ENCODE measurements at regions not wholly inside any gene's neighbourhood (a gene's known extent, or its start where the extent isn't known, plus 50 kb on each side); places are given as distances from the start of the nearest gene placed in this dataset.

DNA sequence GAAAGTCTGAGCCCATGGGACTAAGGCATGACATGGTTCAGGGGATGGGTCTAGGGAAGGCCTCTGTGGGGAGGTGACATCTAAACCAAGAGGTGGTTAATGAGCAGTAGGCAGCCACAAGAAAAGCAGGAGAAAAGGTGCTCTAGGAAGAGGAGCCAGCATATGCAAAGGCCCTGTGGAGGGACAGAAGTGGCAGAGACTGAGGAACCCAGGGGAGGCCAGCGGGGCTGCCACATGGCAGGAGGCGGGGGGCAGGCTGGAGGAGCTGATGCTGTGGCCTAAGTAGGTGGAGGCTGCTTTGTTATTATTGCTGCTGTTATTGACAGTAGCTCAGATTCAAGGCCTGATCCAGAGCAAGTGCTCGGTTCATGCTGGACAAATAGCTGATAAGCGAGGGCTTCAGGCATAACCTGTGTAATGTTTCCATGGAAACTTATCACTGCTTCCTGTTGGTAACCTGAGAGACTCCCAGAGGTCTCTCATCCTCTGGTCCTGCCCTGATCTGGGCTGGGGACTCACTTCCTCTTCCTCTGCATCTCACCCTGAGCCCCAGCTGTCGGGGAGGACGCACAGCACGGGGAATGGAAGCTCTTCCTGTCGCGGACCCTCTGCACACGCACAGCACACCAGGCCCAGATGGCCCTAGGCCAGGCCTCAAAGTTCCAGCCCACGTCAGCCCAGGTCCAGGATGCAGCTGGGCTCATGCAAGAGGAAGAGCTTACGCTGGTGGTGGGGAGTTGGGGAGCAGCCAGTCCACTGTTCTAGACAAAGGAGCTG, 75.2 kb upstream of the TP53I11 start:
- Histone ChIP-seq H3K27me3 (ENCODE audit: control insufficient read depth in 2 of 2, insufficient read depth in 2 of 2, low read length in 2 of 2) (no peaks in the 10 kb centered on the region), H3K9me3 (ENCODE audit: control insufficient read depth in 2 of 3, low read length in 3 of 3) (no peaks in the 10 kb centered on the region), H3K4me1 (ENCODE audit: control insufficient read depth in 2 of 2, insufficient read depth in 2 of 2, low read length in 2 of 2) (peaks cover 0 to 10% of the 10 kb centered on the region in 2 donors), H3K27ac (ENCODE audit: low read depth, low read length) (no peak overlapping the region), H3K4me3 (ENCODE audit: low read length) (no peak overlapping the region), H3K36me3 (ENCODE audit: control insufficient read depth in 2 of 3, insufficient read depth in 3 of 3, low read length in 3 of 3) (no peaks in the 10 kb centered on the region)
- H3K9me3 Mint-ChIP-seq = peaks cover 0 to 1% (median 0%) of the 10 kb centered on the region in 11 donors
- intact Hi-C loops (cut with micrococcal nuclease) = no loop called here
- H3K4me3 Mint-ChIP-seq = peak overlapping the region in 4 of 10 donors; percentile 20 to 63 (median 46)
- ATAC-seq (peak; percentile 69), DNase-seq (peak in 6 of 9 donors; percentile 5 to 41 (median 30))
- ChIA-PET POLR2A (interaction anchor here (0.6 to 0.8 kb wide), 2 partner anchors 13 to 28 kb away, joined by 3 read pairs; no protein-coding TSS in a partner anchor), CTCF (no interaction called here)
- peak overlapping the region in 7 of 9 donors; percentile 49 to 88 (median 72) for H3K27ac Mint-ChIP-seq
- H3K4me1 Mint-ChIP-seq = peaks cover 10 to 23% (median 12%) of the 10 kb centered on the region in 7 donors
- no peaks in the 10 kb centered on the region for H3K36me3 Mint-ChIP-seq
- H3K27me3 Mint-ChIP-seq = peaks cover 0 to 8% (median under 1%) of the 10 kb centered on the region in 5 donors

GRCh38 chr11:45026835-45027234, 76.2 kb upstream of the TP53I11 start:
- H3K9me3 ChIP-seq (ENCODE audit: control insufficient read depth in 2 of 3, low read length in 3 of 3) = no peaks in the 10 kb centered on the region
- Mint-ChIP-seq H3K4me3 (no peak overlapping the region), H3K9me3 (peaks cover 0 to 1% (median 0%) of the 10 kb centered on the region in 11 donors), H3K27me3 (peaks cover 0 to 11% (median 0%) of the 10 kb centered on the region in 5 donors), H3K4me1 (peaks cover 10 to 27% (median 13%) of the 10 kb centered on the region in 7 donors), H3K27ac (peak overlapping the region in 2 of 9 donors; percentile 73 to 77), H3K36me3 (no peaks in the 10 kb centered on the region)
- H3K4me3 ChIP-seq (ENCODE audit: low read length) = no peak overlapping the region
- H3K36me3 ChIP-seq (ENCODE audit: control insufficient read depth in 2 of 3, insufficient read depth in 3 of 3, low read length in 3 of 3) = no peaks in the 10 kb centered on the region
- no peaks in the 10 kb centered on the region for H3K27me3 ChIP-seq (ENCODE audit: control insufficient read depth in 2 of 2, insufficient read depth in 2 of 2, low read length in 2 of 2)
- H3K4me1 ChIP-seq (ENCODE audit: control insufficient read depth in 2 of 2, insufficient read depth in 2 of 2, low read length in 2 of 2) = peaks cover 0 to 10% of the 10 kb centered on the region in 2 donors
- POLR2A ChIA-PET = no interaction called here
- CTCF ChIA-PET = no interaction called here
- no peak for DNase-seq
- ATAC-seq = no peak
- H3K27ac ChIP-seq (ENCODE audit: low read depth, low read length) = no peak overlapping the region
- intact Hi-C loops (cut with micrococcal nuclease) = no loop called here

DNA sequence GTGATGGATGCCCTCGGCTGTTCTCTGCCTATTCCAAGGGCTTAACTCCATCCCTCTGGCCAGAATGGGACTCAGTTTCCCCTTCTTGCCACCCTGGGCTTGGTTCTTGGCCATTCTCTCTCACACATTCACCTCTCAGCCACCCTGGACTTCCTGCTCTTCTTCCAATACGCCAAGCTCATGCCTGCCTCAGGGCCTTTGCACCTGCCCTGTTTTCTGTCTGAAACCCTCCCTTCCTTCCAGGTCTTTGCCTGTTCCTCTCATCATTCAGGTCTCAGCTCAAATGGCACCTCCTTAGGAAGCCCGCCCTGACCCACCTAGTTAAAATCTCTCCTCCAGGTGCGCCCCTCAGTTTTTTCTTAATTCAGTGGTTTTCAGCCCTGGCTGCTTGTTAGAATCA, 76.6 kb upstream of the TP53I11 start:
- Histone ChIP-seq H3K36me3 (ENCODE audit: control insufficient read depth in 2 of 3, insufficient read depth in 3 of 3, low read length in 3 of 3) (no peaks in the 10 kb centered on the region), H3K4me1 (ENCODE audit: control insufficient read depth in 2 of 2, insufficient read depth in 2 of 2, low read length in 2 of 2) (peaks cover 0 to 10% of the 10 kb centered on the region in 2 donors), H3K27me3 (ENCODE audit: control insufficient read depth in 2 of 2, insufficient read depth in 2 of 2, low read length in 2 of 2) (no peaks in the 10 kb centered on the region), H3K27ac (ENCODE audit: low read depth, low read length) (no peak overlapping the region), H3K4me3 (ENCODE audit: low read length) (no peak overlapping the region), H3K9me3 (ENCODE audit: control insufficient read depth in 2 of 3, low read length in 3 of 3) (no peaks in the 10 kb centered on the region)
- Mint-ChIP-seq H3K4me3 (no peak overlapping the region), H3K9me3 (peaks cover 0 to 1% (median 0%) of the 10 kb centered on the region in 11 donors), H3K4me1 (peaks cover 10 to 27% (median 13%) of the 10 kb centered on the region in 7 donors), H3K36me3 (no peaks in the 10 kb centered on the region), H3K27me3 (peaks cover 0 to 14% (median 0%) of the 10 kb centered on the region in 5 donors), H3K27ac (peak overlapping the region in 3 of 9 donors; percentile 48 to 73 (median 64))
- no peak for DNase-seq
- POLR2A ChIA-PET = no interaction called here
- intact Hi-C loops (cut with micrococcal nuclease) = no loop called here
- CTCF ChIA-PET = no interaction called here
- no peak for ATAC-seq

- H3K27me3 ChIP-seq (ENCODE audit: control insufficient read depth in 2 of 2, insufficient read depth in 2 of 2, low read length in 2 of 2) = no peaks in the 10 kb centered on the region
- ChIA-PET CTCF (interaction anchor here (1.1 kb wide), 1 partner anchor 93 kb away, joined by 3 read pairs; no protein-coding TSS in a partner anchor), POLR2A (no interaction called here)
- Mint-ChIP-seq H3K4me3 (no peak overlapping the region), H3K27me3 (peaks cover 0 to 17% (median 0%) of the 10 kb centered on the region in 5 donors), H3K4me1 (peaks cover 10 to 27% (median 15%) of the 10 kb centered on the region in 7 donors), H3K9me3 (peaks cover 0 to 1% (median 0%) of the 10 kb centered on the region in 11 donors), H3K27ac (no peak overlapping the region), H3K36me3 (no peaks in the 10 kb centered on the region)
- DNase-seq (no peak), ATAC-seq (no peak)
- H3K4me3 ChIP-seq (ENCODE audit: low read length) = no peak overlapping the region
- H3K9me3 ChIP-seq (ENCODE audit: control insufficient read depth in 2 of 3, low read length in 3 of 3) = no peaks in the 10 kb centered on the region
- no peaks in the 10 kb centered on the region for H3K36me3 ChIP-seq (ENCODE audit: control insufficient read depth in 2 of 3, insufficient read depth in 3 of 3, low read length in 3 of 3)
- intact Hi-C loops (cut with micrococcal nuclease) = no loop called here
- no peak overlapping the region for H3K27ac ChIP-seq (ENCODE audit: low read depth, low read length)
- H3K4me1 ChIP-seq (ENCODE audit: control insufficient read depth in 2 of 2, insufficient read depth in 2 of 2, low read length in 2 of 2) = peaks cover 0 to 10% of the 10 kb centered on the region in 2 donors
Observed at GRCh38 chr11:45028911-45029682, 78.4 kb upstream of the TP53I11 start.

- no peak for ATAC-seq
- peaks cover 0 to 17% (median 0%) of the 10 kb centered on the region in 5 donors for H3K27me3 Mint-ChIP-seq
- H3K27ac Mint-ChIP-seq = no peak overlapping the region
- intact Hi-C loops (cut with micrococcal nuclease) = loop anchor here in 1 of 2 donors (10.0 kb wide), 1 partner anchor 56 kb away; no protein-coding TSS in a partner anchor
- Histone ChIP-seq H3K9me3 (ENCODE audit: control insufficient read depth in 2 of 3, low read length in 3 of 3) (no peaks in the 10 kb centered on the region), H3K4me1 (ENCODE audit: control insufficient read depth in 2 of 2, insufficient read depth in 2 of 2, low read length in 2 of 2) (peaks cover 0 to 7% of the 10 kb centered on the region in 2 donors), H3K27me3 (ENCODE audit: control insufficient read depth in 2 of 2, insufficient read depth in 2 of 2, low read length in 2 of 2) (no peaks in the 10 kb centered on the region), H3K36me3 (ENCODE audit: control insufficient read depth in 2 of 3, insufficient read depth in 3 of 3, low read length in 3 of 3) (no peaks in the 10 kb centered on the region), H3K4me3 (ENCODE audit: low read length) (no peak overlapping the region), H3K27ac (ENCODE audit: low read depth, low read length) (no peak overlapping the region)
- H3K4me1 Mint-ChIP-seq = peaks cover 4 to 20% (median 9%) of the 10 kb centered on the region in 7 donors
- ChIA-PET POLR2A (no interaction called here), CTCF (interaction anchor here (0.9 kb wide), 1 partner anchor 80 kb away, joined by 3 read pairs; no protein-coding TSS in a partner anchor)
- H3K9me3 Mint-ChIP-seq = no peaks in the 10 kb centered on the region
- DNase-seq = no peak
- H3K36me3 Mint-ChIP-seq = no peaks in the 10 kb centered on the region
- H3K4me3 Mint-ChIP-seq = no peak overlapping the region
Observed at GRCh38 chr11:45030778-45031177, 80.1 kb upstream of the TP53I11 start.

GRCh38 chr11:45031912-45032519, 81.3 kb upstream of the TP53I11 start:
- Histone ChIP-seq H3K27me3 (ENCODE audit: control insufficient read depth in 2 of 2, insufficient read depth in 2 of 2, low read length in 2 of 2) (no peaks in the 10 kb centered on the region), H3K9me3 (ENCODE audit: control insufficient read depth in 2 of 3, low read length in 3 of 3) (no peaks in the 10 kb centered on the region), H3K4me3 (ENCODE audit: low read length) (no peak overlapping the region), H3K27ac (ENCODE audit: low read depth, low read length) (no peak overlapping the region), H3K36me3 (ENCODE audit: control insufficient read depth in 2 of 3, insufficient read depth in 3 of 3, low read length in 3 of 3) (no peaks in the 10 kb centered on the region), H3K4me1 (ENCODE audit: control insufficient read depth in 2 of 2, insufficient read depth in 2 of 2, low read length in 2 of 2) (no peaks in the 10 kb centered on the region)
- Mint-ChIP-seq H3K36me3 (no peaks in the 10 kb centered on the region), H3K27me3 (peaks cover 0 to 17% (median 0%) of the 10 kb centered on the region in 5 donors), H3K9me3 (no peaks in the 10 kb centered on the region), H3K4me1 (peaks cover 0 to 11% (median 0%) of the 10 kb centered on the region in 7 donors), H3K4me3 (no peak overlapping the region), H3K27ac (peak overlapping the region in 1 of 9 donors; percentile 48)
- intact Hi-C loops (cut with micrococcal nuclease) = loop anchor here in 1 of 2 donors (10.0 kb wide), 1 partner anchor 57 kb away; no protein-coding TSS in a partner anchor
- ChIA-PET POLR2A (no interaction called here), CTCF (no interaction called here)
- DNase-seq (no peak), ATAC-seq (peak; percentile 44)
